ENCODE measurements at regions not wholly inside any gene's neighbourhood (a gene's known extent, or its start where the extent isn't known, plus 50 kb on each side); places are given as distances from the start of the nearest gene placed in this dataset.

DNA sequence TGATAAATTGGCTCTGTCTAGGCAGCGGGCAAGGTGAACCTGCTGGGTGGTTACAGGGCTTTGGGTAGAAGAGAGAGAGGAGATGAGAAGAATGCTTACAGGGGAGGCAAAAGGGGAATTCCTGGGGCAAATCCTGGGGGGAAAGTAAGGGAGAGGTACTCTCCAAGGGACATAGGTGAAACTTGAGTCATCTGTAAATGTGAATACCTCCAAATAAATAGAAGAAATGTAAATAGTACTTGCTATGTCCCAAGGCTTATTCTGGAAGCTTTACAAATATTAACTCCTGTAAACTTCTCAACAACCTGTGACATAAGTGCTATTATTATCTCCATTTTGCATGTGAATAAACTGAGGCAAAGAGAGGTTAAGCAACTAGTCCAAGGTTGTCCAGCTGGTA, 57.7 kb upstream of the CDK13 start:
- DNase-seq = no peak

DNA sequence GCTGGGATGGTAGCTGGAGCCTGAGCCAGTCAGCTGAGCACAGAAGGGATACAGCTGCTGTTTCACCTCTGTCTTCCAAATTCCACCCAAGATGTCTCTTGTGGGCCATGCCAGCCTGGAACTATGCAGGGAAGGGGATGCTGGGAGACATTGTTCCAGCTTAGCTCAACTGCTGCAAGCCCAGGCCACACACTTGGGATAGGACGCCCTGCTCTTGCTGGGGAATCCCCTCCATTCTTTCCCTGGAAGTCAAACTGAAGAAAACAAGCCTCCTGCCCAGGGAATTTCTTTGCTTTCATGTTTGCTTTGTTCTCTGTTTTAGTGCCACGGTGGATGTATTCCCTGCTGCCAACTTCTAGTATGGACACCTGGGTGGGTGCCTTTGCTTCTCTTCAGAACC, 55.2 kb upstream of the CDK13 start:
- no peak for DNase-seq

- no peak for DNase-seq
Observed at GRCh38 chr7:39896840-39897239, 53.2 kb upstream of the CDK13 start.

- DNase-seq = no peak
Observed at GRCh38 chr7:39898867-39899266, 51.2 kb upstream of the CDK13 start.

All from NCI-H524 (cell line).